Activated naive CD4-positive, alpha-beta T cell treated with anti-CD3 and anti-CD28 coated beads, Interleukin-2, amount 50 U/mL, for 24 hours (primary cell): ENCODE measurements at regions not wholly inside any gene's neighbourhood (a gene's known extent, or its start where the extent isn't known, plus 50 kb on each side); places are given as distances from the start of the nearest gene placed in this dataset.

Experiments used
- H3K27ac Mint-ChIP-seq: one replicate; pipeline ENCODE4 v1.8.0; 2021; ENCODE audit warnings: mild to moderate bottlenecking, mixed read lengths
- H3K27me3 Mint-ChIP-seq: one replicate; pipeline ENCODE4 v1.8.0; 2021; ENCODE audit warnings: mixed read lengths
- H3K36me3 Mint-ChIP-seq: one replicate; pipeline ENCODE4 v1.8.0; 2021; ENCODE audit warnings: mixed read lengths
- H3K4me1 Mint-ChIP-seq: one replicate; pipeline ENCODE4 v1.8.0; 2021; ENCODE audit warnings: mixed read lengths
- H3K4me3 Mint-ChIP-seq: one replicate; pipeline ENCODE4 v1.8.0; 2021; ENCODE audit warnings: mild to moderate bottlenecking, mixed read lengths
- H3K9me3 Mint-ChIP-seq: one replicate; pipeline ENCODE4 v1.8.0; 2021; ENCODE audit warnings: mixed read lengths

DNA sequence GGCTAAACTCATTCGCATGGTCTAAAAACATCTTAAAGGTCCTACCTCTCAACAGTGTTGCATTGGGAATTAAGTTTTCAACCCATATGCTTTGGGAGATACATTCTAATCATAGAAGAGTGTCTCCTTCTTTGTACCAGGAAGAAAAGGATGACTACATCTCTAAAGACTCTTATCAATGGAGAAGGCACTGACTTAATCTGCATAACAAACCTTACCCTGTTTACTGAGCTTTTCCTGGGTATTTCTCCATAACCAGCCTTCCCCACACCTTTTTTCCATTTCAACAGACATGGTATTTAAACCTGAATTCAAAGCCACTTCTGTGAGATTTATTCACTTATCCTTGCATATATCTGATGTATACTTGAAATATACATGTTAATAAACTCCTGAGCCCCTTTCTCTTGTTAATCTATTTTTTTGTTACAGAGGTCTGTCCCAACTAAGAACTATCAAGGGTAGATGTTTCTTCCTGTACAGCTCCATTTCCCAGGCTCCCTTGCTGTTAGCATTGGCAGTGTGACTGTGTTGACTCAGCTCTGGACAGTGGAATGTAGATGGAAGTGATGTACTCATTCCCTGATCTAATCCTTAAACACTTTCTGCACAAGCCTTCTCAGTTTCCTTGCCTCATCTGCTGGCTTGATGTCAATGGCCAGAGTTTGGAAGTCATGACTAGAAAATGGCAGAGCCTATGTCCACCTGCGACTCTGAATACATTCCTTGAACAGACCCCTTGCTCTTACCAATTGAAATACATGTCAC is 148.9 kb upstream of the CPEB2 start:
- Mint-ChIP-seq H3K4me1 (peaks cover 11% of the 10 kb centered on the region), H3K27ac (no peak overlapping the region), H3K36me3 (no peaks in the 10 kb centered on the region), H3K9me3 (no peaks in the 10 kb centered on the region), H3K4me3 (no peak overlapping the region), H3K27me3 (peaks cover 6% of the 10 kb centered on the region)

DNA sequence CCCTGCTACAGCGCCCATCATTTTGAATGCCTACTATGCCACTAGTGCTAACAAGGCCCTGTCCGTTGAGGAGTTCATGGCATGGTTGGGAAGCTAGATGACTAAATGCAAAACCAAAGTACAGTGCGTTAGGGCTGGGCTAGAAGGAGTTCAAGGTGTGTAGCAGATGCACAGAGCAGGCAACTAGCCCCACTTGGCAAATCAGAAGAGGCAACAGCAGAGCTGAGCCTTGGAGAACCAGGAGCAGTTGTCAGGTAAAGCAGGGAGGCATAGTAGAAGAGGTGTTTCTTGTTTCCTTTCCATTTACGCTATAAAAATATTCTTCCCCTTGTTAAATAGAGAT is 146.6 kb upstream of the CPEB2 start:
- H3K4me1 Mint-ChIP-seq: peaks cover 11% of the 10 kb centered on the region
- H3K27ac Mint-ChIP-seq: peak overlapping the region; percentile 7
- H3K4me3 Mint-ChIP-seq: no peak overlapping the region
- no peaks in the 10 kb centered on the region for H3K36me3 Mint-ChIP-seq
- H3K27me3 Mint-ChIP-seq: peaks cover 7% of the 10 kb centered on the region
- H3K9me3 Mint-ChIP-seq: no peaks in the 10 kb centered on the region

GRCh38 chr4:14856062-14856933 is 146.0 kb upstream of the CPEB2 start:
- peaks cover 7% of the 10 kb centered on the region for H3K27me3 Mint-ChIP-seq
- no peaks in the 10 kb centered on the region for H3K9me3 Mint-ChIP-seq
- H3K4me1 Mint-ChIP-seq: peaks cover 11% of the 10 kb centered on the region
- peak overlapping the region; percentile 10 for H3K27ac Mint-ChIP-seq
- no peaks in the 10 kb centered on the region for H3K36me3 Mint-ChIP-seq
- no peak overlapping the region for H3K4me3 Mint-ChIP-seq

DNA sequence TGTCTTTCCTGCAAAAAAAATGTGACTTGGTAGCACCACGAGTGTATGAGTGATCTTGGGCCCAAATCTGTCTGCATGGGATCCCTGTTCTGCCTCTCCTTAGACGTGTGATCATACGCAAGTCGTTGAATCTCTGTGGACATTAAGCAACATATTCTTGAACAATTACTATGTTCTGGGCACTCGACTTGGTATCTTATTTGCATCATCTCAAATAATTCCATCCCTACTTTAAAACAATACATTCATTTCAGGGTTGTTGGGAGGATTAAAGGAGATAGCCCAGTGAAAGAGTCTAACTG is 145.4 kb upstream of the CPEB2 start:
- H3K36me3 Mint-ChIP-seq: no peaks in the 10 kb centered on the region
- H3K9me3 Mint-ChIP-seq: no peaks in the 10 kb centered on the region
- peaks cover 7% of the 10 kb centered on the region for H3K27me3 Mint-ChIP-seq
- peaks cover 11% of the 10 kb centered on the region for H3K4me1 Mint-ChIP-seq
- no peak overlapping the region for H3K4me3 Mint-ChIP-seq
- H3K27ac Mint-ChIP-seq: no peak overlapping the region

DNA sequence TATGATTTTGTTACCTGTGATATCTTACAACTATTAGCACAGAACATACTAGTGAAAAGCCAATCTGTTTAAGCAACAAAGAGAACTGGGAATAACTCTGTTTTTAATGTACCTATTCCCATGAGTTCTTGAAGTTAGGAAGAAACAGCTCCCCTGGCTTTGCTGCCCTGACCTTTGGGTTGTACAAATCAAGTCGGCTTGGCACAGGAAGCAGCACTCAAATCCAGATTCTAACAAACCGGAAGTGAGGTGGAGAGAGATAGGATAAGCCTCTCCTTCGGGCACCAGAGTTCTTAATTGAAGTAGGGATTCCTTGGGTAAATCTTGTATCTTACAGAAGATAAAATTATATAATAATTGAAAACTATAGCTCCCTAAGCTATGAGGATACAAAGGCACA is 144.8 kb upstream of the CPEB2 start:
- Mint-ChIP-seq H3K36me3 (no peaks in the 10 kb centered on the region), H3K9me3 (no peaks in the 10 kb centered on the region), H3K27ac (peak overlapping the region; percentile 13), H3K27me3 (peaks cover 4% of the 10 kb centered on the region), H3K4me3 (no peak overlapping the region), H3K4me1 (peaks cover 11% of the 10 kb centered on the region)

DNA sequence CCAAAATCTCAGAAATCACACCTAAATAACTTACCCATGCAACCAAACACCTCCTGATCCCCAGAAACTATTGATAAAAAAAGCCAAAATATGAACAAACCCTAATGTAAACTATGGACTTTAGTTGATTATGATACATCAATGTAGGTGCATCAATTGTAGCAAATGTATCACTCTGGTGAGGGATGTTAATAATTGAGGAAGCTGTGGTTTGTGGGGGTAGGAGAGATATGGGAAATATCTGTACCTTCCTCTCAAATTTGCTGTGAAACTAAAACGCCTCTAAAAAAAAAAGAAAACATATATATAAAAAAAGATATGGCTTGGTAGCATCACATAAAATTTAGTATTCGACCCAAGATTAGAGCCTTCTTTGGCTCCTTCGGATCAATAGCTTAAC is 144.3 kb upstream of the CPEB2 start:
- H3K36me3 Mint-ChIP-seq: no peaks in the 10 kb centered on the region

GRCh38 chr4:14862891-14863290 is 139.4 kb upstream of the CPEB2 start:
- H3K4me3 Mint-ChIP-seq: no peak overlapping the region
- H3K27me3 Mint-ChIP-seq: peaks cover 7% of the 10 kb centered on the region
- H3K27ac Mint-ChIP-seq: no peak overlapping the region
- H3K4me1 Mint-ChIP-seq: no peaks in the 10 kb centered on the region
- no peaks in the 10 kb centered on the region for H3K36me3 Mint-ChIP-seq
- H3K9me3 Mint-ChIP-seq: no peaks in the 10 kb centered on the region

More for the DNA sequence above, 144.3 kb upstream of the CPEB2 start:
- Mint-ChIP-seq H3K9me3 (no peaks in the 10 kb centered on the region), H3K4me1 (peaks cover 11% of the 10 kb centered on the region), H3K4me3 (no peak overlapping the region), H3K27me3 (peaks cover 4% of the 10 kb centered on the region), H3K27ac (no peak overlapping the region)

GRCh38 chr4:14863418-14864364 is 138.6 kb upstream of the CPEB2 start:
- H3K36me3 Mint-ChIP-seq: no peaks in the 10 kb centered on the region
- H3K27ac Mint-ChIP-seq: no peak overlapping the region
- H3K4me3 Mint-ChIP-seq: no peak overlapping the region
- H3K9me3 Mint-ChIP-seq: no peaks in the 10 kb centered on the region
- H3K27me3 Mint-ChIP-seq: peaks cover 6% of the 10 kb centered on the region
- H3K4me1 Mint-ChIP-seq: no peaks in the 10 kb centered on the region

DNA sequence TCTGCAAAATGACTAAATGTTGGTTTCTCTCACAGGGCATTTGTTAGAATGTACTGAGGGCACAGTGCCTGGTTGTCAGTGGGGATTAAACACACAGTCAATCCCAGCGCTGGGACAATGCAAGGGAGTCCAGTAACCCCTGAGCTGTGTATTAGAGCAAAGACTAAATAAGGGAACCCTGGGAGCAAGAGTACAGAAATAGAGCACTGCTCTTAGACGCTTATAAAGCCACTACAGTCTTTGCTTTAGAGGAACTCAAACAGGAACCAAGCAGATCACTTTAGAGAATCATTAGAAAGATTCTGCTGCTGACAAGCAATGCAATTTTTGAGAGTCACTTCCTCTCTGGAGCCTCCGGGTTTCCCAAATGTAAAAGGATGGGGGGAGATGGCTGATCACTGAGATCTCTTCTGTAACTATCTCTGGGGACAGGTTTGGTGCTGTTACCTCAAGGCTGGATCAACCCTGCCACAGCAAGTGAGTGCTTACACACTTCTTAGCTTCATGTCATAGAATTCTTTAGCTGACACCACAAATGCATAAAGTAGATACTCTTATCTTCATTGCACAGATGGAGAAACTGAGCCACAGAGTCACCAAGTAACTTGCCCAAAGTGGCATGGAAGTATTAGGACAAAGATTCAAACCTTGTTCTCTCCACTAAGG is 137.8 kb upstream of the CPEB2 start:
- Mint-ChIP-seq H3K36me3 (no peaks in the 10 kb centered on the region), H3K27ac (no peak overlapping the region), H3K9me3 (no peaks in the 10 kb centered on the region), H3K4me3 (no peak overlapping the region), H3K27me3 (peaks cover 6% of the 10 kb centered on the region), H3K4me1 (no peaks in the 10 kb centered on the region)

DNA sequence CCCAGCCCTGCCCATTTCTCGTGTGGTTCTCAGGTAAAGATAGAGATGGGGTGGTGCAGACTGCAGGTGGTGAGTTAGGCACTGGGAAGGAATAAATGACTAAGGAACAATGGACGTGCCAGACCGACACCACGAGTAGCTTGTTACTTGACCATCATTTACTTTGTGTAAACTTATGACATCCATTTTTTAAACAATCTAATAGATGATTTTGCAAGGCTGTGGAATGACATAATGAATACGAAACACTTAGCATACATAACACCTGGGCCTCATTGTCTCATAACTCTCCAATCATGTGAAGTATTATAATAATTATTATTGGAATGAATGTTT is 137.3 kb upstream of the CPEB2 start:
- Mint-ChIP-seq H3K9me3 (no peaks in the 10 kb centered on the region), H3K27ac (no peak overlapping the region), H3K36me3 (no peaks in the 10 kb centered on the region), H3K4me1 (no peaks in the 10 kb centered on the region), H3K4me3 (no peak overlapping the region), H3K27me3 (peaks cover 6% of the 10 kb centered on the region)

GRCh38 chr4:14865804-14866203 is 136.5 kb upstream of the CPEB2 start:
- H3K4me1 Mint-ChIP-seq: no peaks in the 10 kb centered on the region
- no peaks in the 10 kb centered on the region for H3K9me3 Mint-ChIP-seq
- H3K36me3 Mint-ChIP-seq: no peaks in the 10 kb centered on the region
- H3K27me3 Mint-ChIP-seq: peaks cover 6% of the 10 kb centered on the region
- H3K27ac Mint-ChIP-seq: no peak overlapping the region
- no peak overlapping the region for H3K4me3 Mint-ChIP-seq

DNA sequence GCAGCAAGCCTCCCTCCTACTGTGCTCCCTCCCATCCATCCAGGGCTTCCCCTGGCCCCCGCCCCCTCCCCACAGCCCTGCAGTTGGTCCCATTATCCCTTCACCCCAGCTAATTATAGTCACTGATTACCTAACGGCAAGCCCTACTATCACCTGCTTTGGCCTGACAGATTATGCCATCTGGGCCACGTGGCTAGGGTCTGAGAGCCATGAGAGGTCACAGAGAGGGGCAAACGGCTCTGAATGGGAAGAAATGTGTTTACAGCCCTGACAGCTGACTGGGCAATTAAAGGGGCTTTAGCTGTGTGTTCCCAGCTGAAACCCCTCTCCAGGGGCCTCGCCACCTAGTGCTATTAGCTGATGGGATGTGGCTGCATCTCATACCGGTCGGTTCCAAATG is 134.4 kb upstream of the CPEB2 start:
- Mint-ChIP-seq H3K27me3 (peaks cover 6% of the 10 kb centered on the region), H3K9me3 (no peaks in the 10 kb centered on the region), H3K4me1 (no peaks in the 10 kb centered on the region), H3K27ac (no peak overlapping the region), H3K36me3 (no peaks in the 10 kb centered on the region), H3K4me3 (no peak overlapping the region)

DNA sequence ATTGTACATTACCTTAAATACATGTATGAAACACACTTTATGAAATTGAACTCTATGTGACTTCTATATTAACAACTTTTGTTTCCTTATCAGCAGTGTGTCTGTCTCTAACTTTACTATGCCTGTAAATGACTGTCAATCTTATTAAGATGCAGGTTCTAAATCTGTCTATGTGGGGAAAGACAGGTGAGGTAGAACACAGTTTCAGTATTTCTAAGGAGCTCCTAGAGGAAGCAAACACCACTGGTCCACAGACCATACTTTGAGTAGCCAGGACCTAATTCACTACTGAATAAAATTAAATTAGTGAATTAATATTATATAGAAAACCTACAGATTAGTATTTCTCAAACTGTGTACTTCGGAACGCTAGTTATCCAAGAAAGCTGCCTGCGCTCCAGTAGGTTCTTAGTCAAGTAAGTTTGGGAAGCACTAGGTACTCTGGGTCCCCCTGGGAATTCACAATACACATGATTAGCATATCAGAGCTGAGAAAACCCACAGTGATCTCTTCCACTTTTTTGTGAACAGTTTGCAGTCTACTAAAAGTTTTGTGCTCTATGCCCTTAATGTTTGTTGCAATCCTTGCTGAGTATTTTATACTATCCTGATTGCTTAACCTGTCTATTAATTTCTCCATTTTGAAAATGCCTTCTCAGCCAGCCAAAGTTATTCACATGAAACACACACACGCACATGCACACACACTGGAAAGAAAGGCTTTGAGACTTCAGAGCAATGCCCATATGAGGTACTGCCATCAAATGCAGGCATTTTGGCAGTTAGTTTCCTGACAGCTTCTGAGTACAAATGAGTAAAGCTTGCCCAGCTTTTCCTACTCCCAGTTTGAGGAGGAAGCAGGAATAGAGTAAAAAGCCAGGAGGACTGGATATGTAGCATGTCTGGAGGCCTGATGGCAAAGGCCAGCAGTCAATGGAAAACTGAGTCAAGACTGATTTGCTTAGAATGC is 133.6 kb upstream of the CPEB2 start:
- Mint-ChIP-seq H3K36me3 (no peaks in the 10 kb centered on the region), H3K9me3 (no peaks in the 10 kb centered on the region), H3K27me3 (peaks cover 5% of the 10 kb centered on the region), H3K4me3 (no peak overlapping the region), H3K27ac (no peak overlapping the region), H3K4me1 (no peaks in the 10 kb centered on the region)

GRCh38 chr4:14871676-14872430 is 130.4 kb upstream of the CPEB2 start:
- Mint-ChIP-seq H3K27ac (no peak overlapping the region), H3K36me3 (no peaks in the 10 kb centered on the region)

More at GRCh38 chr4:14871676-14872430, 130.4 kb upstream of the CPEB2 start:
- Mint-ChIP-seq H3K9me3 (no peaks in the 10 kb centered on the region), H3K4me1 (peaks cover 18% of the 10 kb centered on the region), H3K27me3 (peaks cover 2% of the 10 kb centered on the region), H3K4me3 (no peak overlapping the region)
